ENCODE measurements at regions not wholly inside any gene's neighbourhood (a gene's known extent, or its start where the extent isn't known, plus 50 kb on each side); places are given as distances from the start of the nearest gene placed in this dataset.
"Not testable (repeated sequence)": the region's sequence is repeated elsewhere in the genome, so short reads cannot be mapped to it uniquely, and the experiment has no call there.

GRCh38 chr22:49004484-49005399 is 822.9 kb downstream of the BRD1 start:
- no peak for DNase-seq

GRCh38 chr22:48997605-48998004 is 830.1 kb downstream of the BRD1 start:
- DNase-seq = not testable (repeated sequence)

- no peak for DNase-seq
Measured at GRCh38 chr22:48993655-48994054, 834.0 kb downstream of the BRD1 start.

GRCh38 chr22:48984639-48985038 is 843.0 kb downstream of the BRD1 start:
- DNase-seq = no peak

- no peak for DNase-seq
Measured at GRCh38 chr22:48982321-48982905, 845.3 kb downstream of the BRD1 start.

- no peak for DNase-seq
Measured at GRCh38 chr22:48981371-48982061, 846.2 kb downstream of the BRD1 start.

GRCh38 chr22:48980918-48981317 is 846.8 kb downstream of the BRD1 start:
- DNase-seq = no peak

GRCh38 chr22:48980409-48980808 is 847.3 kb downstream of the BRD1 start:
- no peak for DNase-seq

GRCh38 chr22:48979482-48979881 is 848.2 kb downstream of the BRD1 start:
- DNase-seq = no peak

GRCh38 chr22:48976556-48977535 is 850.8 kb downstream of the BRD1 start:
- no peak for DNase-seq

- DNase-seq = no peak
Measured at GRCh38 chr22:48975886-48976285, 851.8 kb downstream of the BRD1 start.

GRCh38 chr22:48975316-48975741 is 852.3 kb downstream of the BRD1 start:
- DNase-seq = no peak

- DNase-seq = no peak
Measured at GRCh38 chr22:48974443-48975315, 853.0 kb downstream of the BRD1 start.

GRCh38 chr22:48973694-48974041 is 854.0 kb downstream of the BRD1 start:
- DNase-seq = no peak

GRCh38 chr22:48972979-48973693 is 854.5 kb downstream of the BRD1 start:
- DNase-seq = no peak

- DNase-seq = no peak
Measured at GRCh38 chr22:48968201-48968959, 859.3 kb downstream of the BRD1 start.

GRCh38 chr22:48963405-48963804 is 864.3 kb downstream of the BRD1 start:
- DNase-seq = no peak

GRCh38 chr22:48961705-48962104 is 866.0 kb downstream of the BRD1 start:
- no peak for DNase-seq

- no peak for DNase-seq
Measured at GRCh38 chr22:48960980-48961660, 866.6 kb downstream of the BRD1 start.
